ENCODE measurements at regions not wholly inside any gene's neighbourhood (a gene's known extent, or its start where the extent isn't known, plus 50 kb on each side); places are given as distances from the start of the nearest gene placed in this dataset.

- DNase-seq: no peak
Observed at GRCh38 chr13:47822036-47822435, 179.0 kb downstream of the SUCLA2 start.

GRCh38 chr13:47816831-47817230, 184.2 kb downstream of the SUCLA2 start:
- DNase-seq: no peak

DNA sequence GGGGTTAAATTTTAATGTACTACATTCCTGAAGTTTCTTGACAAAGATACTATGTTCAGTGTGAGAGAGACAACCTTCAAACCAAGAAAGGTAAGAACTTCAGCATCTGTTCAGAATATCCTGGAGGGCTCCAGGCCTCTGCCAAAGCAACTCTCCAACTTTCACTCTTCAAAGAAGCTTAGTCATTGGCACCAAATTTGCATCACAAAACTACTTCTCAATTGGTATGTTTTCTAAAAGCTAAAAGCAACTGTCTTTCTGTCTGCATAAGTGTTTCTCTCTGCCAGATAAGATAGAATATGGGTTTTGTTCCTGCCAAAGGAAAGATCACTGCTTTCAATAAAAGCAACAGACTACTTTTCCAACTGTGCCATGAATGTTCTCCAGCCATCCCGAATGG, 187.4 kb downstream of the SUCLA2 start:
- DNase-seq: no peak

DNA sequence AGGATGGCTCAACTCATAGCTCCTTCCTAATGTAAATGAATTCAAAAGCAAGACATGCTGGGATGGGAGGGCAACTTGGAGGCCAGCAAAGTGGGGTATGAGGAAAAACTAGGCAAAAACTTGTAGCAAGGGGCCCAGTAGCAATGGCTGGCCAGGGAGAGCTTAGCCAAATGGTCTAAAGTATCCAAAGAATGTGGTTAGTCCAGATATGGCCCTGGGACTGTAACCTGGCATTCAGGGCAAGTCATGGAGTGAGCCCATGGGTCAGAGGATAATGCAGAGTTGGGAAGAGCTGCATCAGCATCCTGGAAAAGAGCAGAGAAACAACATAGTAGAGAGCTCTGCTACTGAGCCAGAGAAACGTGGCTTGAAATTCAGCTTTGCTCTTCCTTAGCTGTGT, 191.7 kb downstream of the SUCLA2 start:
- no peak for DNase-seq

DNA sequence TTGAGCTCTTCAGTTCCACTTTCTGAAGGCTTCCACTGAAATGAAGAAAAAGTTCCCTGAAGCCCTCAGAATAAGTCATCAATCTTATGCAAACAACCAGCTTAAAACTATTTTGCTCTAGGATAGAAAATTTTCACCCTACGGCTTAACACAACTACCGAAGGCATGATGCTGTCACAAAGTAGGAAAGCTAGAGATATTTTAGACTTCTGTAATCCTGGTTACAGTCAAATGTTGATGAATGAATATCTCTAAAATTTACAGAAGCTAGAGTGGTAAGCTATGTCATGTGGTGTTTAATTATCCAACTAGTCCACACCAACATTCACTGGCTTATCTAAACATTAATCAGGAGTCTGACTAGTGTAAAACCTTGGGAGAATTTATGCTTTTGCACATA, 197.9 kb downstream of the SUCLA2 start:
- peak; percentile 8 for DNase-seq

GRCh38 chr13:47801555-47801954, 199.5 kb downstream of the SUCLA2 start:
- no peak for DNase-seq

GRCh38 chr13:47800593-47800992, 200.5 kb downstream of the SUCLA2 start:
- no peak for DNase-seq

GRCh38 chr13:47798906-47799305, 202.2 kb downstream of the SUCLA2 start:
- peak; percentile 19 for DNase-seq

GRCh38 chr13:47798194-47798593, 202.9 kb downstream of the SUCLA2 start:
- DNase-seq: no peak

DNA sequence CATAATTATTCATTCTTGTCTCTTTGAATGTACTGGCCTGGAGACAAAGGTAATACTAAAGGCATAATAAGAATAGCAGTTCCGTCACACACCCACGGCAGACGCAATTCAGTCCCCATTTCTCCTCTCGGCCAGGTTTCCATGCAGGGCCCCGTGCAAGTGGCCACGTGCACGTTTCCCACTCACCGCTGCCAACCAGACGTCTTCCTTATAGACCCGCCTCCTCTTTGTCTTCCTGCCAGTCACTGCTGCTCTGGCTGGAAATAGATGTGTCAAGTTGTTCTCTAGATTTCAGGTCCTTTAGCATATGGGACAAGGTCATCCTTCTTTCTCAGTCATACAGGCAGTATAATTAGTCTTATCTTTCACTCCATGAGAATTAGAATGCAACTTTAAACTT, 204.3 kb downstream of the SUCLA2 start:
- no peak for DNase-seq

- peak; percentile 2 for DNase-seq
Observed at GRCh38 chr13:47794963-47795362, 206.1 kb downstream of the SUCLA2 start.

DNA sequence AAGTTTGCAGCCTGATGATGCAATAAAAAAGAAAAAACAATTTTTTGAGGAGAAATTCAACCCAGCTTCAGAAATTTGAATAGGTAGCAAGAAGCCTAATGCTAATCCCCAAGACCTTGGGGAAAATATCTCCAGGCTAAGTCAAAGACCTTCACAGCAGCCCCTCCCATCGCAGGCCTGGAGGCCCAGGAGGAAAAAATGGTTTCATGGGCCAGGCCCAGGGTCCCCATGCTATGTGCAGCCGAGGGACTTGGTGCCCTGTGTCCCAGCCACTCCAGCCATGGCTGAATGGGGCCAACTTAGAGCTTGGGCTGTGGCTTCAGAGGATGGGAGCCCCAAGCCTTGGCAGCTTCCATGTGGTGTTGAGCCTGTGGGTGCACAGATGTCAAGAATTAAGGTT, 210.3 kb downstream of the SUCLA2 start:
- no peak for DNase-seq

DNA sequence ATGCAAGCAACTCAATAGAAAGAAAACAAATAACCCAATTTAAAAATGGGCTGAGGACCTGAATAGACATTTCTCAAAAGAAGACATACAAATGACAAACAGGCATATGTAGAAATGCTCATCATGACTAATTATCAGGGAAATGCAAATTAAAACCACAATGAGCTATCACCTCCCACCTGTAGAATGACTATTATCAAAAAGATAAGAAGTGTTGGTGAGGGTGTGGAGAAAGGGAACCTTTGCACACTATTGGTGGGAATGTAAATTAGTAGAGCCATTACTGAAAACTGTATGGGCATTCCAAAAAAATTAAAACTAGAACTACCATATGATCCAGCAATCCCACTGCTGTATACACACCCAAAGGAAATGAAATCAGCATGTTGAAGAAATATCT, 212.2 kb downstream of the SUCLA2 start:
- DNase-seq: no peak

GRCh38 chr13:47774671-47774994, 226.4 kb downstream of the SUCLA2 start:
- no peak for DNase-seq

- no peak for DNase-seq
Observed at GRCh38 chr13:47764817-47765216, 236.3 kb downstream of the SUCLA2 start.

DNA sequence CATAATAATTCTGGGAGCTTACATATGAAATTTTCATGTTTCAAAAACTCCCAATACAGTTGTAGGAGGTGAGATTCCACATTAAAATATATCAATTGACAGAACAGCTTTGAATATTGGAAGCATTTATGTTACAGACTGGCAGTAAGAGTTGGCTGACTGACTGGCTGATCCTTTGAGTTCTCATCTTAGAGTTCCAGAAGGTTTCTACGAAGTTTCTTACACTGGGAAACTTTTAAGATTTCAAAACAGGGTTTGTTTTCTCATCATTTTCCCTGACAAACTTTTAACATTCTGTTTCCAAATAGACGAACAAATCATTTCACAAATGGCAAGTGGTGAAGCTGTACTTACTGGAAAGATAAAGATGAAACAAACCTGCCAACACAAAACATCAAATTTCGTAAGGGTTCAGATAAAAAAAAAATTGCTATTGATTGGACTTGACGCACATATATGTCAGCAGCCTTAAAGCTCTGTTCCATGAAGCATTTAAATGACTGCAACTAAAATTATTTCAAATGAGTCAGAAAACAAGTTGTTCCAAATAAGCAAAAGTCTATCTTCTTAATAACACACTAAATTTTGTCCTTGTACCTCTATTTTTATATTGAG, 243.5 kb downstream of the SUCLA2 start:
- DNase-seq: no peak

DNA sequence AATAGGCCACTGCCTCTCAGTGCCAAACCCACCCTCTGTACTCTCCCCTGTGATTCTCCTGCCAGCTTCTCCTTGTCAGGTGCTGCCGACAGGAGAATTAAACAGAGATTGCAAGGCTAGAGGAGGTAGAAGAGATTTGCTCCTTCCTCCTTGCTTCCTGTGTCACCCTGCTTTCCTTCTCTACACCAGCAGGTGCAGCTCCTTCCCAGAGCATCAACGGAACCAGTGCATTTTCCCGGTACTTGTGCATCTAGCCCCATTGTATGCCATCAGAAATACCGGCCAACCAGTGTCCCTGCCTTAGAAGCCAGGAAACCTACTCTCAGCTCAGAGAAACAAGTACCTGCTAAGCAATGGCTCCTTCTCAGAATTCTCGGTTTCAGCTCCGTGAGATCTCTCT, 253.2 kb downstream of the SUCLA2 start:
- DNase-seq: no peak

- DNase-seq: no peak
Observed at GRCh38 chr13:47726394-47726793, 274.7 kb downstream of the SUCLA2 start.

DNA sequence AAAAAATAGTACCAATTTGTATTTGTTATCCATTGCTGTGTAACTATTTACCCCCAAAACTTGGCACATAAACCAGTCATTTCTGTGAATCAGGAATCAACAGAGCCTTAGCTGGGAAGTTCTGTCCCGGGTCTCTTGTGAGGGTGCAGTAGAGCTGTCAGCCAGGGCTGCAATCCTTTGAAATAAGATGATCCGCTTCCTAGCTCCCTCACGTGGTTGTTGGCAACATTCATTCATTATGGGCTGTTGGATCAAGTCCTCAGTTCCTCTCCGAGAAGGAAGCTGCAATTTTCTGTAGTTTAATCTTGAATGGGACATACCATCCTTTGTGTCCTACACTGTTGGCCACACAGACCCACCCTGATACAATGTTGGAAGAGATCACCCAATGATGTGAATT, 277.2 kb downstream of the SUCLA2 start:
- DNase-seq: no peak

DNA sequence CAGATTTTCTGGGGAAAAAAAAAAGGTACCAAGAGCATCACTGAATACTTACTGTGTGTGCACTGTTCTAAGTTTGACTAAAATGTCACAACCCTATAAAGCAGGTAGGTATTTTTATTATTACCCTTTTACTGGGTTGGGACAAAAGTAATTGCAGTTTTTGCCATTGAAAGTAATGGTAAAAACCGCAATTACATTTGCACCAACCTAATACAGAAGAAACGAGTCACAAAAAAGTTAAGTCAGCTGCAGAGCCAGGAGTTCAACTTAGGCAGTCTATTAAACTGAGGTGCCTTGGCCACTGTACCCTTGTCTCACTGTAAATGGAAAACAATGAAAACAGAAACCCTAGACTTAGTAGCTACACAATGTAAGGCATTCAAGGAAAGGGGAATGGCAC, 281.9 kb downstream of the SUCLA2 start:
- DNase-seq: no peak

DNA sequence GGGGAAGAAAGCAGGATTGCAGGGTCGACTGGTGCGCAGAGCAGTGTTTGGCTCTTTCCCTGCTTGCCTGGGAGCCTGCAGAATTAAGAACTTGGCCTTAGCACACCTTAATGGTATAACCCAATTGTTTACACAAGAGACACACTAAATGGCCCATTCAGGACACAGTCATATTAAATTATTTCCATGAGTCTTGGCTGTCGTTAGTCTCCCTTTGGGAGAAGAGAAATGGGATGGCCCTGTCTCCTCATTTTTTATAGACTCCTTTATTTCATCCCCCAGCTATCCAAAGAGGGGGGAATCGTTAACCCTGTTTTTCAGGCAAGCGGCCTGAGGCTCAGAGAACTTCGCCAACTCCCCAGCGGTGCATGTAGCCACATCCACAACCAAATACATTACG, 282.5 kb downstream of the SUCLA2 start:
- DNase-seq: no peak

- DNase-seq: peak; percentile 19
Observed at GRCh38 chr13:47708386-47708785, 292.7 kb downstream of the SUCLA2 start.

DNA sequence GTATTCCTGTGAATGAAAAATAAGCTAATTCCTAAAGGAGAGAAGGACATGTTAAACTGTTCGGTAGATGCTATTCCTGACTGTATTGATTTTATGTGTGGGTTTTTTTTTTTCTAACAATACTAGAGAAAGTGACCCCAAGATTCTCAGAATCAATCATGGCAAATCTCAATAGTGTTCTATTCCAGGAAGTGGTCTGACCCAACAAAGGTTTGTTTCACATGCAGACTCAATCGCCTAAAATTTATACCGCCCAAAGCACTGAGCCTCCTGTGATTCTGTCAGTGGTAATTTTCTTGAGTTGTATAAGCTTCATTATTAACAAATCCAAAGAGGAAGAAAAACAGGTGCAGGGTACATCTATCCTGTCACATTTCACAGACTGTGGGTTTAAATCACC, 293.7 kb downstream of the SUCLA2 start:
- no peak for DNase-seq

DNA sequence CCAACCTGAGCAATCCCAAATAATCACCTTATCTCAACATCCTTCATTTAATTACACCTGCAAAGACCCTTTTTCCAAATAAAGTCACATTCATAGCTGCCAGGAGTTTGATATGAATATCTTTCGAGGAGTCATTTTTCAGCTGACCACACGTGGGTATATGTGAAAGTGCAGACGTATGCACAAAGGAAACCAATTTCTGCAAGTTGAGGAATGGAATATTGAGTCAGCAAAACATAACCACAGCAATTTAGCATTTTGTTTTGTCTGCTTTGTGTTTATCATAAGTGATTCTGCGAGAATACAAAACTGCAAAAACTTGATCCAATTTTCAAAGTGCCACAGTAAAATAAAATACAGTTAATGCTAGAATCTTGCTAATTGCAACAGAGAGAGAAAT, 295.9 kb downstream of the SUCLA2 start:
- no peak for DNase-seq

DNA sequence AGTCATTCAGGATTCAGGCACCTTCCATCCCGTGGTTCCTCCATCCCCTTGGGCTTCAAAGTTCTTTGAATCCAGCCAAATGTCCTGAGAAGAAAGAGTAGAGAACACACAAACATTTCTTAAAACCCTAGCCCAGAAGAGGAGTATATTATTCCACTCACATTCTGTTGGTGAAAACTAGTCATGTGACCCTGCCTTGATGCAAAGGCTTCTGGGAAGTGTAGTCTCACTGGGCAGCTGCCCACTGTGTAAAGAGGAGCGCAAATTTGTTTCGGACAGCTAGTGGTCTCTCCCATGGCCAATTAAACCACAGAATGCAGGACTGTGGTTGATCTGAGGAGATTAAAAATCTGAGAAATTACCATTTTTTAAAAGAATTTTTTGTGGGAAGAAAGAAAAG, 304.4 kb downstream of the SUCLA2 start:
- DNase-seq: no peak

GRCh38 chr13:47687577-47687976, 313.5 kb downstream of the SUCLA2 start:
- no peak for DNase-seq
